ENCODE measurements at regions not wholly inside any gene's neighbourhood (a gene's known extent, or its start where the extent isn't known, plus 50 kb on each side); places are given as distances from the start of the nearest gene placed in this dataset.
"Not testable (repeated sequence)": the region's sequence is repeated elsewhere in the genome, so short reads cannot be mapped to it uniquely, and the experiment has no call there.

GRCh38 chr3:15851735-15852134 is 54.0 kb upstream of the ANKRD28 start:
- DNase-seq (ENCODE audit: low spot score) = no peak

DNA sequence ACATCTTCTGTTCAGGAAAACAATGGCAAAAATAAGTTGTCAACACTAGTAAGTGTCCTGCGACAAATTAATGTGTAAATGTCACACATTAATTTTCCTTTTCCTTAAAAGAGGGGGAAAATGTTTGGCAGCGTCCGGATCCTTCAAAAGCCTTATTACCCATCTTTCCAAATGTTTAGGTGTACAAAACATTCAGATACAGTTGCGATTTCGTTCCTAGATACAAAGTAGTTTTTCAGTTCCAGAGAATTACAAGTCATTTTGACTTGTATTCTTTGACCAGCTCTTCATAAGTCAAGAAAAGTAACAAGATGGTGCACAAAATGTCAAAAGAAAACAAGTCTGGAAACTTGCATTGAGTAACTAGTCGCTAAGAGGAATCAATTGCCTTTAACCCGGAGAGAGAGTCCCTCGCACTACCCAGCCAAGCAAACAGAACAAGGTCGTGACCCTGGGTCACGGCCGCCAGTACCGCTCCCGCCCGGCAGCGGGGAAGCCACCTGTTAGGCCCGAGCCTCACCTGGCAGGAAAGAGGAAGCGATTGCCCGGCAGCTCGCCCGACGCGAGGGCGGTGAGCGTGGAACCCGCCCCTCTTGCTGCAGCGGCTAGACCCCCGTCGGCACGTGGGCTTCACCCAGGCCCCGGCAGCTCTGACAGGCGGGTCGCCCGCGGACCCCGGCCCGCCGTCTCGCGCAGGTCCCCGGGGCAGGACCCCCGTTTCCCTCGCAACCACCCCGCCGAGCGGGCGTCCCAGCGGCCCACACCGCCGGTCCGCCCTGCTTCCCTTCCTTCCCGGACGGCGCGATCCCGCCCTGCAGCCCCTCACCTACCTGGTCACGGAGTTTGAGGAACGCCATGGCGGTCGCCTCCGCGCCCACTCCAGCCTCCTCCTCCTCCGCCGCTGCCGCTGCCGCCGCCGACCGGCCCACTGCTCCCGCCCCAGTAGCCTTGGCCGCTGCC is 61.0 kb upstream of the ANKRD28 start:
- DNase-seq (ENCODE audit: low spot score) = peak; percentile 21

DNA sequence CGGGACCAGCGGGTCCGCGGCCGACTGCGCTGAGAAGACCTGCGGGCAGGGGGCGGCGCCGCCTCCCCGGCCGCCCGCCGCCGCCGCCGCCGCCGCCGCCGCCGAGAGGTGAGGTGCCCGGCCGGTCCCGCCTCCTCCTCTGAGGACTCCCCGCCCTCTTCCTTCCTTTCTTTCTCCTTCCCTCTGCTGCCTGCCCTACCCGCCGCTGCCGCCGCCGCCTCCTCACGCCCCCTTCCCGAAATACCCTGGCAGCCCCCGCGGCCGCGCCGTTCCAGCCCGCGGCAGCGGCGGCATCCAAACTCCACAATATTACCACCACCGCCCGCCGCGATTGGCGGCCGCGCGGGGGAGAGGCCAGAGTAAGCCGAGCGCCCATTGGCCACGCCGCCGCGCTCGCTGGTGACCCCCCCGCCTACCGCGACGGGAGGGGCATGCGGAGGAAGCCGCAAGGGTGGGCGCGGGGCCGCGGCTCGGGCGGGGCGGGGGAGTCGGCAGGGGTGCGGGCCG is 61.8 kb upstream of the ANKRD28 start:
- peak; percentile 79 for DNase-seq (ENCODE audit: low spot score)

DNA sequence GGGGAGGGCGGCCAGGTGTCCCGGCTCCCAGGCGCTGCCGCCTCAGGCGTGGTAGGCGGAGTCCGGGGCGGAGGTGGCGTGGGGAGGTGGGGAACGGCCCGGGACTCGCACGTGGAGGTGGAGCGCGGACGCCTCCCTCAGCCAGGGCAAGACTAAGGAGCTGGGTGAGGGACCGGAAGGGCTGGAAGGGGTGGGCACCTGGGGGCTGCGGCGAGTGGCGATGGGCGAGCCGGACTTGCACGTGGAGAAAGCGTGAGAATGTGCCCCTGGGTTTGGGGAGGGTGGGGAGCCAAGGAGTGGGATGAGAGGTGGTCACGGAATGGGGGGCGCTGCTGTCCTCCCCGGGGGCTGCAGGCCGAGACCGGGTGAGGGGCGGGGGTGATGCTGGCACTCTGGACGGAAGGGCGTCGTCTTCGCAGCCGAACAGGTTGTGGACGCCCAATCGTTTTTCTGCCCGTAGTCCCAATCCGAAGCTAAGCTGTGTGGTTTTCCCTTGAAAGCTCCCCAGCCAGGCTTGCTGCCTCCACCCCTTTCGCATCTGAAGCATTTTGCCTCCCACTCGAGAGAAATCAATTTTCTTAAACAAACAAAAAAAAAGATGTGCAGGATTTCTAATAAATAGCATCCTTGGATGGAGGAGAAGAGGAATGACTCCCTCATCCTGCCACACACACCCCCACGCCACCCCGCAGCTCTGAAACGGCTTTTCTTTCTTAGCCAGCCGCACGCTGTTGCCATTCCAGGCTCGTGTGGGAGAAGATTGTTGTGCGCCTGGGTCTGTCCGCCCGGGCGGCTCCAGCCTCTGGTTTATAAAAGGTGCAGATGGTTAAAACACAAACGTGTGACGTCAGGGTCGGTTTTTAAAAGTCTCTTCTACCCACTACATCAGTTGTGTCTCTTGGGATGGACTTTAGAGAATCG is 62.5 kb upstream of the ANKRD28 start:
- DNase-seq (ENCODE audit: low spot score) = no peak

GRCh38 chr3:15861163-15861562 is 63.4 kb upstream of the ANKRD28 start:
- DNase-seq (ENCODE audit: low spot score) = peak; percentile 9

DNA sequence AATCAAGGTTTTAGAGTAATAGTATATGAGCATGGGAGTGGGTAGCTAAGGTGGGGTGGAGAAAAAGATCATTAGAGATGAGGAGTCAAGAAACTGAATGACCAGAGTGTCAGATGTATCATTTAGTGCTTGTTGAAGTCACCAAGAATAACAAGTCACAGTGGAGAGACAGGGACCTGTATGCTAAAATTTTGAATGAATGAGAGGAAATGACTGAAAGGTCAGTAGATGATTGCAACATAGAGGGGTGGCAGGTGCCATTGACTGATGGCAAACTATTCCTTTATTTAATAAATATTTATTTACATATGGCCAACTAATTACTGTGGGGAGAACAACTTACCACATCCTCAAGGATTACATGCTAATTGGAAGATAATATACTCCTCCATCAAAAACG is 75.0 kb upstream of the ANKRD28 start:
- no peak for DNase-seq (ENCODE audit: low spot score)

- DNase-seq (ENCODE audit: low spot score) = no peak
These were observed 75.6 kb upstream of the ANKRD28 start for GRCh38 chr3:15873415-15873814.

GRCh38 chr3:15875016-15875689 is 77.4 kb upstream of the ANKRD28 start:
- DNase-seq (ENCODE audit: low spot score) = no peak

GRCh38 chr3:15876669-15877068 is 78.9 kb upstream of the ANKRD28 start:
- DNase-seq (ENCODE audit: low spot score) = no peak

GRCh38 chr3:15877813-15878212 is 80.0 kb upstream of the ANKRD28 start:
- DNase-seq (ENCODE audit: low spot score) = no peak

GRCh38 chr3:15879787-15880186 is 82.0 kb upstream of the ANKRD28 start:
- not testable (repeated sequence) for DNase-seq (ENCODE audit: low spot score)

- DNase-seq (ENCODE audit: low spot score) = no peak
These were observed 84.8 kb upstream of the ANKRD28 start for GRCh38 chr3:15882577-15882976.

DNA sequence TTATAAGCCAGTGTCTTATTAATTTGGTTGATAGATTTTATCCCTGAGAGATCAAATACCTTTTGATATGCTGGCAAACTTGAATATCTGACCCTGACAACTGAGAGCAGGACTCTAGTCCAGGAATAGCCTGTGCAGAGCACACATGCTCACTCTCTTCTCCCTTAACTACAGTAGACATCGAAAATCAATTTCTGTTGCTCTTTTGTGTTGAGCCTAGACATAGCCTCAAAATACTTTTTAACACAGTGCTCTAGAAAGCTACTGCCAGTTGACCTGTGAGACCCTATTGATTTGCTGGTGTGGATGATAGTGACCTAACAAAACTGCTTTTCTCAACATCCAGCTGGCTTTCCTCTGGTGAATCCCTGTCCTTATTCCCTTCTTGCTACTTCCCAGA is 86.4 kb upstream of the ANKRD28 start:
- no peak for DNase-seq (ENCODE audit: low spot score)

- DNase-seq (ENCODE audit: low spot score) = no peak
These were observed 88.7 kb upstream of the ANKRD28 start for GRCh38 chr3:15886521-15886920.

DNA sequence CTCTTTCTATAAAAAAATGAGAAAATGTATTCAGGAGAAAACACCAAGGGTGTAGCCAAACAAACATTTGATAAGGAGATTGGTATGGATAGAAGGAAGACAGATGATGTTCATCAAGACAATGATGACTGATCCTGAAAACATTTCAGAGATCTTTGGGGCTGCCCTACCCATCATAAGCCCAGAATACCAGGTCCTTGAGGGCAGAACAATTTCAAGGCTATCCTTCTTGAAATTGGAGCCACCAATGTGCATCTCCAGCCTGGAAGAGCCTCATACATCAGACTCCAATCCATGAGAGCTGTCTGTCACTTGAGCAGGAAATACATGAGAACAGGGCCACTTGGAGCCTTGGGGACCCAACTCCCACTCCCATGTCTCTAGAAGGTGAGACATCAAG is 89.5 kb upstream of the ANKRD28 start:
- DNase-seq (ENCODE audit: low spot score) = no peak

DNA sequence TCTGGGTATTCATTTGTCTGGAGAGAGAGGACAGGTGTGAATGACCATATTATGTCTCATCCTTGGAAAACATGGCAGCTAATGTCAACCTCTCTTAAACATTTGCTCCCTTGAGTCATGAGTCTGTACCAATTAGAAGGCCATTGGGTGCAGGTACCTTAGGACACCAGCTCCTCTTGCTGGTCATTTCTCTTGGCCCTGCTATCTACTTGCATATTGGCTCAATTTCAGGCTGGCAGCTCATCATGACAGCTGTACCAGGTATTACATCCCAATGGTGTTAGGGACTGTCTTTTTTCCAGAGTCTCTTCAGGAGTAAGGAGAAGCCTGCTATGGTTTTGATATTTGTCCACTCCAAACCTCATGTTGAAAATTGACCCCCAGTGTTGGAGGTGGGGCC is 92.2 kb upstream of the ANKRD28 start:
- no peak for DNase-seq (ENCODE audit: low spot score)

GRCh38 chr3:15892311-15893227 is 94.8 kb upstream of the ANKRD28 start:
- DNase-seq (ENCODE audit: low spot score) = no peak

GRCh38 chr3:15894382-15894781 is 96.6 kb upstream of the ANKRD28 start:
- no peak for DNase-seq (ENCODE audit: low spot score)

- no peak for DNase-seq (ENCODE audit: low spot score)
These were observed 98.7 kb upstream of the ANKRD28 start for GRCh38 chr3:15896500-15896899.

DNA sequence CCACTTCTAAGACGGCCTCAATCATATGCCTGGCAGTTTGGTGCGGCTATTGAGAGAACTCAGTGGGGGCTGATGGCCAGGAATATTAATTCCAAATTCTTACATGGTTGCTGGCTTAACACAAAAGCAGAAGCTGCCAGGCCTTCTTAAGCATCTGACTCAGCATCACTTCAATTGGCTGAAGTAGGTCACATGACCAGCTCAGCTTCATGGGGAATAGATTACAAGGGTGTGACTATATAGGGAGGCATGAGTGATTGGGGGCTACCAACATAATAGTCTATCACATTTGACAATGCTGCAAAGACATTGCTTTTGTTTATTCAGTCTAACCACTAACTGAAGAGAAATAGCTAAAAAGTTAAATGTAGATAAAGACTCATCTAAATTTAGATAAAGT is 101.6 kb upstream of the ANKRD28 start:
- DNase-seq (ENCODE audit: low spot score) = no peak

- DNase-seq (ENCODE audit: low spot score) = no peak
These were observed 105.4 kb upstream of the ANKRD28 start for GRCh38 chr3:15903164-15903563.
